GM13976 (cell line): ENCODE measurements at regions not wholly inside any gene's neighbourhood (a gene's known extent, or its start where the extent isn't known, plus 50 kb on each side); places are given as distances from the start of the nearest gene placed in this dataset.
A peak's percentile ranks its signal among the peaks of the same experiment; 100 is the strongest.
"Not testable (repeated sequence)": the region's sequence is repeated elsewhere in the genome, so short reads cannot be mapped to it uniquely, and the experiment has no call there.

Experiments
- DNase-seq: peaks from one replicate; pipeline ENCODE4 v3.0.0; 2012; ENCODE audit warnings: low spot score
- in situ Hi-C: fragments of 300-500 bp; cut with MboI; formaldehyde crosslinking; loops from one replicate; pipeline ENCODE4 v1.12.0; 2022; ENCODE audit warnings: low sequenced_read_pairs, mixed read lengths, inconsistent platforms; ENCODE audit not compliant: unreplicated experiment
- TF ChIP-seq, protein P1 (sequence below): IDR thresholded peaks from 2 replicates; pipeline ENCODE4 v1.5.1; 2012; ENCODE audit warnings: borderline replicate concordance, mild to moderate bottlenecking; ENCODE audit not compliant: insufficient read depth; ENCODE audit errors: extremely low read depth, missing control alignments, control extremely low read depth

DNA sequence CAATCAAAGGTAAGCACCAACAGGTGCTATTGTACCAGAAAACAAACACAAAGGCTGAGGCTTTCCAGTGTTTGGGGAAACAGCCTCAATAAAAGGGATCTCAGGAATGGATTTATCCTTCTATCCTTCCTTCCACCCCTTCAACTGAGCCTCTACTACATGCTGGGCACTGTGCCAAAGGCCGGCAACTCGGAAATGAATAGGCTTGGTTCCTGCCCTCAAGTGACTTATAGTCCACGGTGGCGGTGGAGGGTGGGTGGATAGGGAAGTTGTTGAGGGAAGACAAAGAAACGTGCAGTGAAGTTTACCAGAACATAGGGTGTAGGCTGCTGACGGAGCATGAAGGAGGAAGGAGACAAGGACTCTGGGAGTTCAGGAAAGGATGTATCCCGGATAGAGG is 73.4 kb upstream of the TAB2 start:
- DNase-seq, result no peak
- in situ Hi-C loops, result no loop called here

GRCh38 chr6:149246691-149247384 is 70.7 kb upstream of the TAB2 start:
- in situ Hi-C loops, result no loop called here
- peak; percentile 60 for DNase-seq
- TF ChIP-seq, protein P1, sequence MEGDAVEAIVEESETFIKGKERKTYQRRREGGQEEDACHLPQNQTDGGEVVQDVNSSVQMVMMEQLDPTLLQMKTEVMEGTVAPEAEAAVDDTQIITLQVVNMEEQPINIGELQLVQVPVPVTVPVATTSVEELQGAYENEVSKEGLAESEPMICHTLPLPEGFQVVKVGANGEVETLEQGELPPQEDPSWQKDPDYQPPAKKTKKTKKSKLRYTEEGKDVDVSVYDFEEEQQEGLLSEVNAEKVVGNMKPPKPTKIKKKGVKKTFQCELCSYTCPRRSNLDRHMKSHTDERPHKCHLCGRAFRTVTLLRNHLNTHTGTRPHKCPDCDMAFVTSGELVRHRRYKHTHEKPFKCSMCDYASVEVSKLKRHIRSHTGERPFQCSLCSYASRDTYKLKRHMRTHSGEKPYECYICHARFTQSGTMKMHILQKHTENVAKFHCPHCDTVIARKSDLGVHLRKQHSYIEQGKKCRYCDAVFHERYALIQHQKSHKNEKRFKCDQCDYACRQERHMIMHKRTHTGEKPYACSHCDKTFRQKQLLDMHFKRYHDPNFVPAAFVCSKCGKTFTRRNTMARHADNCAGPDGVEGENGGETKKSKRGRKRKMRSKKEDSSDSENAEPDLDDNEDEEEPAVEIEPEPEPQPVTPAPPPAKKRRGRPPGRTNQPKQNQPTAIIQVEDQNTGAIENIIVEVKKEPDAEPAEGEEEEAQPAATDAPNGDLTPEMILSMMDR, result no peak

More for the DNA sequence above, 73.4 kb upstream of the TAB2 start:
- TF ChIP-seq, protein P1, result no peak

GRCh38 chr6:149247385-149247763 is 70.1 kb upstream of the TAB2 start:
- in situ Hi-C loops, result no loop called here
- TF ChIP-seq, protein P1, result no peak
- no peak for DNase-seq

GRCh38 chr6:149248263-149248662 is 69.2 kb upstream of the TAB2 start:
- in situ Hi-C loops, DNase-seq: not testable (repeated sequence)

GRCh38 chr6:149248693-149249369 is 68.7 kb upstream of the TAB2 start:
- DNase-seq, result peak; percentile 26
- in situ Hi-C loops, result no loop called here
- TF ChIP-seq, protein P1, result no peak

GRCh38 chr6:149249370-149250357 is 67.8 kb upstream of the TAB2 start:
- TF ChIP-seq, protein P1, result no peak

DNA sequence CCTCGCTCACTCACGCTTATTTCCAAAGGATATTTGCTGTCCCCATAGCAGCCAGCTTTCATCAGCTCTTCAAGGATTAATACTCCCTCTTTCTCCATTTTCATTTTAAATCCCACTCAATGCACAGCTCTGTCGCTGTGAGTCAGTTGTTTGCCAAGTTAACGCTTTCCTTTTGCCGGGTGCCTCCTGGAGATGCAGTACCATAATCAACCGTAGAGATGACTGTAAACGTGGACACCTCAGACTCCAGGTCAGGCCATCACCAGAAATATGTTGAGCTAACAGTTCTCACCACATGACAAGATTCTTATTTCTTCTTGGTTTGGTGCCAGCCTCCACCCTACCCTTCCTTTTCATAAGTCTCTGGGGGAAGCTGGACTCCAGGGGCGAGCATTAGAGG is 66.6 kb upstream of the TAB2 start:
- in situ Hi-C loops, result no loop called here
- no peak for DNase-seq
- TF ChIP-seq, protein P1, result no peak

More at GRCh38 chr6:149249370-149250357, 67.8 kb upstream of the TAB2 start:
- DNase-seq, result no peak
- in situ Hi-C loops, result no loop called here
